Breast epithelium (tissue), 4 donors: ENCODE measurements at regions not wholly inside any gene's neighbourhood (a gene's known extent, or its start where the extent isn't known, plus 50 kb on each side); places are given as distances from the start of the nearest gene placed in this dataset.

Experiments
- DNase-seq, 2 donors: peaks; one replicate each; pipeline ENCODE4 v3.0.0-alpha.2; 2019; ENCODE audit warnings: low spot score in 2 of 2
- H3K27ac ChIP-seq, 2 donors: fragments of 200-600 bp; sonication (generic) in 1 of 2; one replicate each; pipeline ENCODE4 v1.5.1; 2016 to 2019; ENCODE audit warnings: mild to moderate bottlenecking in 1 of 2
- H3K27me3 ChIP-seq, 2 donors: fragments of 200-600 bp; sonication (generic) in 1 of 2; one replicate each; pipeline versions ENCODE4 v1.5.1 to v1.6.0; 2017 to 2019; ENCODE audit warnings: control low read depth in 1 of 2, mild to moderate bottlenecking in 1 of 2
- H3K36me3 ChIP-seq: fragments of 200-600 bp; one replicate; pipeline ENCODE4 v1.5.1; 2019
- H3K4me1 ChIP-seq, 2 donors: fragments of 200-600 bp; sonication (generic); one replicate each; pipeline ENCODE4 v1.5.1; 2016 to 2019; ENCODE audit warnings: control low read depth in 1 of 2
- H3K4me3 ChIP-seq, 3 donors: fragments of 200-600 bp; sonication (generic); 1 replicate in 2 of 3; 2 replicates in 1 of 3; pipeline ENCODE4 v1.5.1; 2016 to 2019; ENCODE audit warnings: mild to moderate bottlenecking in 3 of 3, moderate library complexity in 2 of 3
- H3K9me3 ChIP-seq, 2 donors: fragments of 200-600 bp; sonication (generic) in 1 of 2; one replicate each; pipeline ENCODE4 v1.5.1; 2016 to 2019; ENCODE audit warnings: control low read depth in 1 of 2
- POLR2A ChIP-seq: fragments of 450-650 bp; IDR thresholded peaks from one replicate; pipeline ENCODE4 v1.6.1; 2016; ENCODE audit warnings: antibody characterized with exemption, mild to moderate bottlenecking, moderate library complexity
- POLR2AphosphoS5 ChIP-seq, 3 donors: sonication (generic); formaldehyde crosslinking; IDR thresholded peaks; one replicate each; pipeline ENCODE4 v1.6.1; 2017; ENCODE audit warnings: antibody characterized with exemption in 3 of 3
- intact Hi-C: fragments of 100-400 bp; cut with DNase I; formaldehyde crosslinking; loops from one replicate; pipeline ENCODE4 v1.15.1; 2023; ENCODE audit warnings: low total_unique reads
- TF ChIP-seq, protein P1 (sequence below), 3 donors: fragments of 450-650 bp; IDR thresholded peaks; one replicate each; pipeline ENCODE4 v1.5.1; 2016 to 2017; ENCODE audit warnings: antibody characterized with exemption in 3 of 3, mild to moderate bottlenecking in 3 of 3, moderate library complexity in 3 of 3

GRCh38 chr2:16331772-16332171, 333.9 kb downstream of the CYRIA start:
- TF ChIP-seq POLR2AphosphoS5 (IDR thresholded peaks at IDR 0.05) (no peak), POLR2A (no peak)
- TF ChIP-seq, protein P1, sequence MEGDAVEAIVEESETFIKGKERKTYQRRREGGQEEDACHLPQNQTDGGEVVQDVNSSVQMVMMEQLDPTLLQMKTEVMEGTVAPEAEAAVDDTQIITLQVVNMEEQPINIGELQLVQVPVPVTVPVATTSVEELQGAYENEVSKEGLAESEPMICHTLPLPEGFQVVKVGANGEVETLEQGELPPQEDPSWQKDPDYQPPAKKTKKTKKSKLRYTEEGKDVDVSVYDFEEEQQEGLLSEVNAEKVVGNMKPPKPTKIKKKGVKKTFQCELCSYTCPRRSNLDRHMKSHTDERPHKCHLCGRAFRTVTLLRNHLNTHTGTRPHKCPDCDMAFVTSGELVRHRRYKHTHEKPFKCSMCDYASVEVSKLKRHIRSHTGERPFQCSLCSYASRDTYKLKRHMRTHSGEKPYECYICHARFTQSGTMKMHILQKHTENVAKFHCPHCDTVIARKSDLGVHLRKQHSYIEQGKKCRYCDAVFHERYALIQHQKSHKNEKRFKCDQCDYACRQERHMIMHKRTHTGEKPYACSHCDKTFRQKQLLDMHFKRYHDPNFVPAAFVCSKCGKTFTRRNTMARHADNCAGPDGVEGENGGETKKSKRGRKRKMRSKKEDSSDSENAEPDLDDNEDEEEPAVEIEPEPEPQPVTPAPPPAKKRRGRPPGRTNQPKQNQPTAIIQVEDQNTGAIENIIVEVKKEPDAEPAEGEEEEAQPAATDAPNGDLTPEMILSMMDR (IDR thresholded peaks at IDR 0.05): no peak
- H3K9me3 ChIP-seq: no peaks in the 10 kb centered on the region
- no peak for DNase-seq

GRCh38 chr2:16330982-16331381, 334.7 kb downstream of the CYRIA start:
- H3K27me3 ChIP-seq: no peaks in the 10 kb centered on the region

More at GRCh38 chr2:16331772-16332171, 333.9 kb downstream of the CYRIA start:
- H3K4me3 ChIP-seq: no peak overlapping the region
- no peaks in the 10 kb centered on the region for H3K4me1 ChIP-seq
- no peaks in the 10 kb centered on the region for H3K27me3 ChIP-seq
- H3K36me3 ChIP-seq: no peaks in the 10 kb centered on the region
- no peak overlapping the region for H3K27ac ChIP-seq
- intact Hi-C loops: no loop called here

GRCh38 chr2:16330571-16330970, 335.1 kb downstream of the CYRIA start:
- H3K4me3 ChIP-seq: no peak overlapping the region
- H3K27ac ChIP-seq: no peak overlapping the region
- no peaks in the 10 kb centered on the region for H3K36me3 ChIP-seq
- intact Hi-C loops: no loop called here
- TF ChIP-seq POLR2AphosphoS5 (IDR thresholded peaks at IDR 0.05): no peak
- TF ChIP-seq POLR2A: no peak
- TF ChIP-seq, protein P1 (IDR thresholded peaks at IDR 0.05): no peak
- no peaks in the 10 kb centered on the region for H3K27me3 ChIP-seq
- no peaks in the 10 kb centered on the region for H3K9me3 ChIP-seq
- no peaks in the 10 kb centered on the region for H3K4me1 ChIP-seq
- no peak for DNase-seq

More at GRCh38 chr2:16330982-16331381, 334.7 kb downstream of the CYRIA start:
- Histone ChIP-seq H3K36me3 (no peaks in the 10 kb centered on the region), H3K27ac (no peak overlapping the region), H3K4me3 (no peak overlapping the region), H3K9me3 (no peaks in the 10 kb centered on the region), H3K4me1 (no peaks in the 10 kb centered on the region)
- TF ChIP-seq POLR2A (no peak), POLR2AphosphoS5 (IDR thresholded peaks at IDR 0.05) (no peak)
- TF ChIP-seq, protein P1 (IDR thresholded peaks at IDR 0.05): no peak
- no peak for DNase-seq
- intact Hi-C loops: no loop called here

DNA sequence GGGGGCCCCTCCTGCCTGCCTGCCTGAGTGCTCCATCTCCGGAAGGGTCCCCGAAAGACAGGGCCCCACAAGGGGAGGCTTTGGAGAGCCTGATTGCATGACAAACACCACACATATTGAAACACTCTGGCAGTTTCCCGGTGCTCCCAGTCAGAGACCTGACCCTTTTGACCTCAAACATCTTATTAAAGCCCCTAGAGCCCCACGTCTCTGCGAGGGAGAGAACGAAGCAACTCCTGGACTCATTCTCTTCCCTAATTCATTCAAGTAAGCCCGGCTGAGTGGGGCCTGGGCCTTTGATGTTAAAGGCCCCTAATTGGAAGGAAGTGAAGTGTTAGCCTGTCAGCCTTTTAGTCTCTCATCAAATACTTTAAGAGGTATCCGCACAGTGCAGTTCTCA, 335.6 kb downstream of the CYRIA start:
- H3K9me3 ChIP-seq: no peaks in the 10 kb centered on the region
- intact Hi-C loops: no loop called here
- no peak overlapping the region for H3K4me3 ChIP-seq
- H3K27me3 ChIP-seq: no peaks in the 10 kb centered on the region
- no peaks in the 10 kb centered on the region for H3K36me3 ChIP-seq
- no peaks in the 10 kb centered on the region for H3K4me1 ChIP-seq
- H3K27ac ChIP-seq: no peak overlapping the region
- no peak for DNase-seq
- TF ChIP-seq POLR2A (no peak), POLR2AphosphoS5 (IDR thresholded peaks at IDR 0.05) (no peak)
- TF ChIP-seq, protein P1 (IDR thresholded peaks at IDR 0.05): no peak

GRCh38 chr2:16329421-16329820, 336.2 kb downstream of the CYRIA start:
- H3K9me3 ChIP-seq: no peaks in the 10 kb centered on the region
- H3K4me3 ChIP-seq: no peak overlapping the region
- no peaks in the 10 kb centered on the region for H3K36me3 ChIP-seq
- TF ChIP-seq POLR2AphosphoS5 (IDR thresholded peaks at IDR 0.05): no peak
- TF ChIP-seq, protein P1 (IDR thresholded peaks at IDR 0.05): no peak
- TF ChIP-seq POLR2A: no peak
- DNase-seq: no peak
- H3K27me3 ChIP-seq: no peaks in the 10 kb centered on the region
- H3K27ac ChIP-seq: no peak overlapping the region
- H3K4me1 ChIP-seq: no peaks in the 10 kb centered on the region
- intact Hi-C loops: no loop called here
